GM13977 (cell line): ENCODE measurements at regions not wholly inside any gene's neighbourhood (a gene's known extent, or its start where the extent isn't known, plus 50 kb on each side); places are given as distances from the start of the nearest gene placed in this dataset.

Source experiments
- DNase-seq: peaks from one replicate; pipeline ENCODE4 v3.0.0; 2012; ENCODE audit warnings: low spot score
- CTCF ChIP-seq: IDR thresholded peaks from 2 replicates; pipeline ENCODE4 v1.5.1; 2012; ENCODE audit warnings: mild to moderate bottlenecking, control low read depth; ENCODE audit not compliant: insufficient read depth; ENCODE audit errors: extremely low read depth, missing control alignments
- in situ Hi-C: fragments of 300-500 bp; cut with MboI; formaldehyde crosslinking; loops from one replicate; pipeline ENCODE4 v1.12.0; 2022; ENCODE audit warnings: low sequenced_read_pairs, low pct_unique_long_range_greater_than_20kb, mixed read lengths, inconsistent platforms; ENCODE audit not compliant: unreplicated experiment

GRCh38 chr12:43078976-43079375, 473.0 kb downstream of the ADAMTS20 start:
- DNase-seq = no peak
- in situ Hi-C loops = no loop called here
- TF ChIP-seq CTCF = no peak

GRCh38 chr12:43072431-43072830, 479.6 kb downstream of the ADAMTS20 start:
- in situ Hi-C loops = no loop called here
- no peak for DNase-seq
- TF ChIP-seq CTCF = no peak

GRCh38 chr12:43069768-43070221, 480.2 kb upstream of the PRICKLE1 start:
- in situ Hi-C loops = no loop called here
- TF ChIP-seq CTCF = no peak
- DNase-seq = no peak

GRCh38 chr12:43066471-43066870, 476.9 kb upstream of the PRICKLE1 start:
- no peak for TF ChIP-seq CTCF
- in situ Hi-C loops = no loop called here
- DNase-seq = no peak

GRCh38 chr12:43063650-43064049, 474.1 kb upstream of the PRICKLE1 start:
- no peak for TF ChIP-seq CTCF
- no peak for DNase-seq
- in situ Hi-C loops = no loop called here

- in situ Hi-C loops = no loop called here
- no peak for TF ChIP-seq CTCF
- no peak for DNase-seq
These were observed 472.8 kb upstream of the PRICKLE1 start for GRCh38 chr12:43062201-43062895.
